Esophagus squamous epithelium (tissue), 5 donors: ENCODE measurements at regions not wholly inside any gene's neighbourhood (a gene's known extent, or its start where the extent isn't known, plus 50 kb on each side); places are given as distances from the start of the nearest gene placed in this dataset.

ENCODE experiments used
- DNase-seq: peaks from one replicate; lab custom pipeline; 2025; lab: John Stamatoyannopoulos, UW
- H3K27ac ChIP-seq, 4 donors: fragments of 200-600 bp; sonication (generic); one replicate each; pipeline ENCODE4 v1.5.1; 2016 to 2019; ENCODE audit warnings: mild to moderate bottlenecking in 1 of 4
- H3K27me3 ChIP-seq, 4 donors: fragments of 200-600 bp; sonication (generic); 1 replicate in 3 of 4; 2 replicates in 1 of 4; pipeline versions ENCODE4 v1.5.1 to v1.6.0; 2017 to 2021; ENCODE audit warnings: antibody characterized with exemption in 1 of 4
- H3K36me3 ChIP-seq, 3 donors: fragments of 200-600 bp; sonication (generic); one replicate each; pipeline ENCODE4 v1.5.1; 2016 to 2019
- H3K4me1 ChIP-seq, 3 donors: fragments of 200-600 bp; sonication (generic); one replicate each; pipeline ENCODE4 v1.5.1; 2017 to 2019
- H3K4me3 ChIP-seq, 4 donors: fragments of 200-600 bp; sonication (generic); 1 replicate in 3 of 4; 2 replicates in 1 of 4; pipeline ENCODE4 v1.5.1; 2016 to 2019; ENCODE audit warnings: mild to moderate bottlenecking in 2 of 4, moderate library complexity in 1 of 4
- H3K9me3 ChIP-seq, 3 donors: fragments of 200-600 bp; sonication (generic); one replicate each; pipeline ENCODE4 v1.5.1; 2016 to 2019
- CTCF ChIP-seq, 6 experiments: fragments of 450-650 bp in 4 of 6; fragments of 200-600 bp in 2 of 6; sonication (generic) in 2 of 6; IDR thresholded peaks; one replicate each; pipeline ENCODE4 v1.5.1; 2016 to 2019; ENCODE audit warnings: antibody characterized with exemption in 6 of 6, mild to moderate bottlenecking in 4 of 6, moderate library complexity in 4 of 6
- POLR2A ChIP-seq, 4 donors: fragments of 450-650 bp; IDR thresholded peaks; one replicate each; pipeline ENCODE4 v1.6.1; 2017; ENCODE audit warnings: antibody characterized with exemption in 4 of 4, mild to moderate bottlenecking in 4 of 4, moderate library complexity in 3 of 4
- WGBS, 2 donors: methylation state at CpG; one replicate each; pipeline ENCODE4 v1.1.5; 2018; 5-methylcytosine and 5-hydroxymethylcytosine counted together
- intact Hi-C: fragments of 100-400 bp; cut with DNase I; formaldehyde crosslinking; loops from one replicate; pipeline ENCODE4 v1.15.0; 2022
- donor health status: DM: yes; HTN: yes; CAD: no.

DNA sequence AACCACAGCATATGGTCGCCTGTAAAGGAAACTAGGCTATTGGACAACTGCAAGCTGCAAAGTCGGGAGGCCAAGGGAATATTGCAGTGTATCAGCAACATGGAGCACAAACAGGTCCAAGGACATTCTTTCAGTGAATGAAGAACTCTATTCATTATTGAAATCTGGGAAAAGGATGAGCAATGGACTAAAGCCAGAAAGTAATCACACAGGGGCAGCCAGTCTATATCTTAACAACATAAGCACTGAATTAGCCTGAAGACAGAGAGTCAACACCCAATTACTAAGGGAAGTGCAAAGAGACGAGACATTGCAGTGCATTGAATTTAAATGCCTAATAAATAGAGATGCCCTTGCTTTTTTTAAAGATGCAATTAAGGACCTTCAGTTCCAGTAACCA is 615.5 kb upstream of the SETBP1 start:
- Histone ChIP-seq H3K27ac (no peak overlapping the region), H3K4me3 (no peak overlapping the region), H3K9me3 (no peaks in the 10 kb centered on the region), H3K27me3 (no peaks in the 10 kb centered on the region), H3K4me1 (no peaks in the 10 kb centered on the region), H3K36me3 (no peaks in the 10 kb centered on the region)
- intact Hi-C loops: no loop called here
- WGBS, 2 donors: 62 to 69% methylated on average over 3 of the region's 3 CpGs
- no peak for TF ChIP-seq POLR2A (IDR thresholded peaks at IDR 0.05)
- no peak for TF ChIP-seq CTCF (IDR thresholded peaks at IDR 0.05)
- no peak for DNase-seq

DNA sequence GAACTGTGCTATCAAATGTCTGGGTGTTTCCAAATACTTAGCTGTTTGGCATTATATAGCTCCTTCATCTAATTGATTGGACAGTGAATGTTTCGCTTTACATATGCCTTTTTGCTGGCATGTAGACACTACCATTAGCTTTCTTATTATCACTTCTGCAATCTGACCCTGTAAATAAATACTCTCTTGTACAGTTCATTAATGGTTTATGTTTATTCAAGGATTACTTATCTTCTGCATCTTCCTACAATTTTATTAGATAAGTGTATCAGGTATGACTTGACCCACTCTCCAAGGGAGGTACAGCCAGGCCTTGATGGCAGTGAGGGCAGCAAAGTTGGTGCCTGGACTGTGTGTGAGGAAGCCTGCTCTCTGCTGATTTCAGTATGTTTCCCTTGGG is 614.1 kb upstream of the SETBP1 start:
- DNase-seq: no peak
- intact Hi-C loops: no loop called here
- H3K4me3 ChIP-seq: no peak overlapping the region
- H3K27ac ChIP-seq: no peak overlapping the region
- H3K9me3 ChIP-seq: no peaks in the 10 kb centered on the region
- no peaks in the 10 kb centered on the region for H3K36me3 ChIP-seq
- no peaks in the 10 kb centered on the region for H3K4me1 ChIP-seq
- no peaks in the 10 kb centered on the region for H3K27me3 ChIP-seq
- 82 to 89% methylated on average over 1 of the region's 1 CpG for WGBS, 2 donors
- no peak for TF ChIP-seq POLR2A (IDR thresholded peaks at IDR 0.05)
- TF ChIP-seq CTCF (IDR thresholded peaks at IDR 0.05): no peak

GRCh38 chr18:44067186-44067585 is 613.5 kb upstream of the SETBP1 start:
- 63 to 80% methylated on average over 2 of the region's 2 CpGs for WGBS, 2 donors
- H3K27ac ChIP-seq: no peak overlapping the region
- H3K27me3 ChIP-seq: no peaks in the 10 kb centered on the region
- no peak overlapping the region for H3K4me3 ChIP-seq
- no peaks in the 10 kb centered on the region for H3K36me3 ChIP-seq
- no peaks in the 10 kb centered on the region for H3K9me3 ChIP-seq
- no peaks in the 10 kb centered on the region for H3K4me1 ChIP-seq
- no peak for TF ChIP-seq POLR2A (IDR thresholded peaks at IDR 0.05)
- no peak for TF ChIP-seq CTCF (IDR thresholded peaks at IDR 0.05)
- intact Hi-C loops: no loop called here
- no peak for DNase-seq

DNA sequence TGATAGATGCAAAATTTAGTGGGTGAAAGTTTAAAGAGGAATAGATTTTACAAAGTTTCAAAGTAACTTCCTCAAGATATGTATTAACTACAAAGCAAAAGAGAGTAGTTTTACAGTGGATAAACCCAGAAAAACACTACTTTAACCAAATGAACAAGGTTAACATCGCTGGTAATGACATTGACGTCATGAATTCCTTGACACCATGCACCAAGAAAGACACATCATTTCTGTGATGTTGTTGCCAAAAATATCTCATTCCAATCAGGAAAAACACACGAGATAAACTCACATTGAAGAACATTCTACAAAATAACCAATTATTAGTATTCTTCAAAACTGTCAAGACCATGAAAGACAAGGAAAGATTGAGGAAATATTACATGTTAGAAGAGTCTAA is 605.6 kb upstream of the SETBP1 start:
- intact Hi-C loops: no loop called here
- Histone ChIP-seq H3K27ac (no peak overlapping the region), H3K4me3 (no peak overlapping the region), H3K36me3 (no peaks in the 10 kb centered on the region), H3K27me3 (no peaks in the 10 kb centered on the region), H3K4me1 (no peaks in the 10 kb centered on the region), H3K9me3 (no peaks in the 10 kb centered on the region)
- TF ChIP-seq CTCF (IDR thresholded peaks at IDR 0.05) (no peak), POLR2A (IDR thresholded peaks at IDR 0.05) (no peak)
- DNase-seq: no peak
- WGBS, 2 donors: 59 to 61% methylated on average over 3 of the region's 3 CpGs

DNA sequence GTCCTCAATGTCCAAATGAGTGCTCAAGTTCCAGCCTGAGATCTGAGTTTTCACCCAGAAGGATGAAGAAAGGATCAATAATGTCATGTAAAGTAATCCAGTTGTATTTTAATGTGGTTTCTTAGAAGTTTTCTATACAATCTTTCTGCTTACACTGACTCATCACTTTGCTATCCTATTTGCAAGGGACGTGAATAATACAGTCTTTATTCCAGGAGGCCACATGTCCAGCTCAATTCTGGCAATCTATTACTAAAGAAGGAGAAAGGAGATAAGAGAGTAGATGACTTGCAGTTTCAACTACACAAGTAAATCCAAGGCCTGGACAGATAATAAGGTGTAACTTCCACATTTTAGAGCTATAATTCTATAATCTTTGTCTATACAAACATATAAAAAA is 601.1 kb upstream of the SETBP1 start:
- intact Hi-C loops: no loop called here
- no peaks in the 10 kb centered on the region for H3K4me1 ChIP-seq
- no peak overlapping the region for H3K27ac ChIP-seq
- TF ChIP-seq CTCF (IDR thresholded peaks at IDR 0.05) (no peak), POLR2A (IDR thresholded peaks at IDR 0.05) (no peak)
- H3K36me3 ChIP-seq: no peaks in the 10 kb centered on the region
- no peaks in the 10 kb centered on the region for H3K9me3 ChIP-seq
- H3K4me3 ChIP-seq: no peak overlapping the region
- 0 to 17% methylated on average over 1 of the region's 1 CpG for WGBS, 2 donors
- DNase-seq: no peak
- H3K27me3 ChIP-seq: no peaks in the 10 kb centered on the region
